ENCODE measurements at regions not wholly inside any gene's neighbourhood (a gene's known extent, or its start where the extent isn't known, plus 50 kb on each side); places are given as distances from the start of the nearest gene placed in this dataset.

DNA sequence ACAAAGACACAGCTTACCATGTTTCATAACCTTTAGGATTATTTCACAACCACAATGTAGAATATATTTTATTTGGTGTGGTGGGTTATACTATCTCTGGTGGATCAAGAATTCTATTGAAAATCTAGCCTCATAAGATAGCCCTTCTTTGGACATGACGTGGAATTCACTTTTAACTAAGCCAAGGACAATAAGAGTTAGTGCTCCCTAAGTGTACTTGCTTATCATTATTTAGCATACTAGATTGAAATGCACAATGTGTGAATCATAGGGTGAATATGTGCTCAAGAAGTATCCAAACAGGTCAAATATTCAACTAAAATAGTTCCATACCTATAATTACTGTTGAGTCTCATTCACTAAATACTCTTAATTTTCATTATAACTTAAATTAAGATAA, 1179.5 kb upstream of the GOT2 start:
- Histone ChIP-seq H3K9me3 (peaks cover 35% of the 10 kb centered on the region), H3K4me1 (ENCODE audit: low read depth) (no peaks in the 10 kb centered on the region), H3K4me3 (no peak overlapping the region), H3K36me3 (ENCODE audit: low read depth) (no peaks in the 10 kb centered on the region)
- intact Hi-C loops (cut with DNase I, micrococcal nuclease), result no loop called here
- TF ChIP-seq, protein P1, sequence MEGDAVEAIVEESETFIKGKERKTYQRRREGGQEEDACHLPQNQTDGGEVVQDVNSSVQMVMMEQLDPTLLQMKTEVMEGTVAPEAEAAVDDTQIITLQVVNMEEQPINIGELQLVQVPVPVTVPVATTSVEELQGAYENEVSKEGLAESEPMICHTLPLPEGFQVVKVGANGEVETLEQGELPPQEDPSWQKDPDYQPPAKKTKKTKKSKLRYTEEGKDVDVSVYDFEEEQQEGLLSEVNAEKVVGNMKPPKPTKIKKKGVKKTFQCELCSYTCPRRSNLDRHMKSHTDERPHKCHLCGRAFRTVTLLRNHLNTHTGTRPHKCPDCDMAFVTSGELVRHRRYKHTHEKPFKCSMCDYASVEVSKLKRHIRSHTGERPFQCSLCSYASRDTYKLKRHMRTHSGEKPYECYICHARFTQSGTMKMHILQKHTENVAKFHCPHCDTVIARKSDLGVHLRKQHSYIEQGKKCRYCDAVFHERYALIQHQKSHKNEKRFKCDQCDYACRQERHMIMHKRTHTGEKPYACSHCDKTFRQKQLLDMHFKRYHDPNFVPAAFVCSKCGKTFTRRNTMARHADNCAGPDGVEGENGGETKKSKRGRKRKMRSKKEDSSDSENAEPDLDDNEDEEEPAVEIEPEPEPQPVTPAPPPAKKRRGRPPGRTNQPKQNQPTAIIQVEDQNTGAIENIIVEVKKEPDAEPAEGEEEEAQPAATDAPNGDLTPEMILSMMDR (IDR thresholded peaks at IDR 0.05), result no peak
- DNase-seq, result no peak
- no peak for ATAC-seq

- Histone ChIP-seq H3K4me1 (ENCODE audit: low read depth) (no peaks in the 10 kb centered on the region), H3K9me3 (peaks cover 27% of the 10 kb centered on the region), H3K4me3 (no peak overlapping the region), H3K36me3 (ENCODE audit: low read depth) (no peaks in the 10 kb centered on the region)
- DNase-seq (no peak), ATAC-seq (no peak)
- intact Hi-C loops (cut with DNase I, micrococcal nuclease), result no loop called here
- TF ChIP-seq, protein P1 (IDR thresholded peaks at IDR 0.05), result no peak
Measured at GRCh38 chr16:59909262-59909661, 1175.1 kb upstream of the GOT2 start.

DNA sequence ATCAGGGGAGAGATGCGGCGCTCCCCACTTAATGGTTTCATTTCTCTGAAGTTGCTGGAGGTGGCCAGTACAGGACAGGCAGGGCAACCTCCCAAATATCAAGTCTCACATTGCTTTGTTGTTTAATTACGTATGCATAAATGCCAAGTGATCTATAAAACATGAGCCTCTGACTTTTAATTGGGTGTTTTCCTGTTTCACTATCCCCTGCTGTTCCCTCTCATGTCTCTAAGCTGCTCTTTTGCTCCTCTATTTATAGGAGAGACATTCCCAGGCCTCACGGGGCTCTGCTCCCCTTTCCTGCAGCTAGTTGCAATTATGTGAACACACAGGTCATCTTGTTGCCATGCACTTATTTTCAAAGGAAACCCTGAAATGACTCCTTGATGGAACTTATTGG, 1173.5 kb upstream of the GOT2 start:
- Histone ChIP-seq H3K4me1 (ENCODE audit: low read depth) (no peaks in the 10 kb centered on the region), H3K36me3 (ENCODE audit: low read depth) (no peaks in the 10 kb centered on the region), H3K4me3 (no peak overlapping the region), H3K9me3 (peaks cover 33% of the 10 kb centered on the region)
- no peak for ATAC-seq
- TF ChIP-seq, protein P1 (IDR thresholded peaks at IDR 0.05), result no peak
- no peak for DNase-seq
- intact Hi-C loops (cut with DNase I, micrococcal nuclease), result no loop called here

DNA sequence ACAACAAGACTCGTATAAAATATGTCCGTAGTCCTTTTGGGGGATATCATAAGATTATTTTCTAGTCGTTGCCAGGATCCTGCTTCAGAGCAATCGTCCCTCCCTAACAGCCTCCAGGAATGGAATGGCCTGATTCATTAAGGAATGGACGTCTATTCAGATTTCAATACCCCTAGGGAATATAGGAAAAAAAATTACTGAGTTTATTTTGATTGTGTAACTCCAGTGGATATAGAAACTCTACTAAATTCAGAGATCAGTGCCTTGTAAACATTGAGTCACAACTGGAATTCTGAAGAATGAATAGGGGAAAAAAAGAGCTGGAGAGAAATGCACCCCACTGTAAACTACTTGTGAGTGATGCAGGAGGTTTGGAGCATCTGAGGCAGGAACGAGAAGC, 1171.5 kb upstream of the GOT2 start:
- TF ChIP-seq, protein P1 (IDR thresholded peaks at IDR 0.05), result no peak
- no peak for DNase-seq
- no peak overlapping the region for H3K4me3 ChIP-seq
- no peaks in the 10 kb centered on the region for H3K36me3 ChIP-seq (ENCODE audit: low read depth)
- no peak for ATAC-seq
- H3K4me1 ChIP-seq (ENCODE audit: low read depth), result no peaks in the 10 kb centered on the region
- intact Hi-C loops (cut with DNase I, micrococcal nuclease), result no loop called here
- peaks cover 35% of the 10 kb centered on the region for H3K9me3 ChIP-seq

- intact Hi-C loops (cut with DNase I, micrococcal nuclease), result no loop called here
- H3K36me3 ChIP-seq (ENCODE audit: low read depth), result no peaks in the 10 kb centered on the region
- no peak overlapping the region for H3K4me3 ChIP-seq
- no peaks in the 10 kb centered on the region for H3K4me1 ChIP-seq (ENCODE audit: low read depth)
- no peak for DNase-seq
- peaks cover 38% of the 10 kb centered on the region for H3K9me3 ChIP-seq
- TF ChIP-seq, protein P1 (IDR thresholded peaks at IDR 0.05), result no peak
- ATAC-seq, result no peak
Measured at GRCh38 chr16:59905131-59905530, 1171.0 kb upstream of the GOT2 start.

GRCh38 chr16:59899940-59900339, 1165.8 kb upstream of the GOT2 start:
- ATAC-seq, result no peak
- Histone ChIP-seq H3K4me1 (ENCODE audit: low read depth) (no peaks in the 10 kb centered on the region), H3K4me3 (no peak overlapping the region), H3K9me3 (peaks cover 69% of the 10 kb centered on the region), H3K36me3 (ENCODE audit: low read depth) (no peaks in the 10 kb centered on the region)
- DNase-seq, result no peak
- intact Hi-C loops (cut with DNase I, micrococcal nuclease), result no loop called here
- TF ChIP-seq, protein P1 (IDR thresholded peaks at IDR 0.05), result no peak

Measured in mucosa of descending colon (tissue), 3 donors.